ENCODE measurements at regions not wholly inside any gene's neighbourhood (a gene's known extent, or its start where the extent isn't known, plus 50 kb on each side); places are given as distances from the start of the nearest gene placed in this dataset.

GRCh38 chr10:30125496-30125895, 66.1 kb upstream of the JCAD start:
- no peaks in the 10 kb centered on the region for H3K27me3 Mint-ChIP-seq
- DNase-seq (ENCODE audit: extremely low spot score, unreplicated experiment), result no peak
- H3K4me3 Mint-ChIP-seq, result no peak overlapping the region
- H3K4me1 Mint-ChIP-seq (ENCODE audit: unreplicated experiment), result no peaks in the 10 kb centered on the region
- TF ChIP-seq, protein P1, sequence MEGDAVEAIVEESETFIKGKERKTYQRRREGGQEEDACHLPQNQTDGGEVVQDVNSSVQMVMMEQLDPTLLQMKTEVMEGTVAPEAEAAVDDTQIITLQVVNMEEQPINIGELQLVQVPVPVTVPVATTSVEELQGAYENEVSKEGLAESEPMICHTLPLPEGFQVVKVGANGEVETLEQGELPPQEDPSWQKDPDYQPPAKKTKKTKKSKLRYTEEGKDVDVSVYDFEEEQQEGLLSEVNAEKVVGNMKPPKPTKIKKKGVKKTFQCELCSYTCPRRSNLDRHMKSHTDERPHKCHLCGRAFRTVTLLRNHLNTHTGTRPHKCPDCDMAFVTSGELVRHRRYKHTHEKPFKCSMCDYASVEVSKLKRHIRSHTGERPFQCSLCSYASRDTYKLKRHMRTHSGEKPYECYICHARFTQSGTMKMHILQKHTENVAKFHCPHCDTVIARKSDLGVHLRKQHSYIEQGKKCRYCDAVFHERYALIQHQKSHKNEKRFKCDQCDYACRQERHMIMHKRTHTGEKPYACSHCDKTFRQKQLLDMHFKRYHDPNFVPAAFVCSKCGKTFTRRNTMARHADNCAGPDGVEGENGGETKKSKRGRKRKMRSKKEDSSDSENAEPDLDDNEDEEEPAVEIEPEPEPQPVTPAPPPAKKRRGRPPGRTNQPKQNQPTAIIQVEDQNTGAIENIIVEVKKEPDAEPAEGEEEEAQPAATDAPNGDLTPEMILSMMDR (conservative IDR thresholded peaks at IDR 0.05), result no peak
- H3K9me3 Mint-ChIP-seq, result peaks cover 7% of the 10 kb centered on the region
- H3K27ac Mint-ChIP-seq, result no peak overlapping the region
- no peaks in the 10 kb centered on the region for H3K36me3 Mint-ChIP-seq

- TF ChIP-seq, protein P1 (conservative IDR thresholded peaks at IDR 0.05), result no peak
- Mint-ChIP-seq H3K4me1 (ENCODE audit: unreplicated experiment) (no peaks in the 10 kb centered on the region), H3K27ac (no peak overlapping the region), H3K9me3 (peaks cover 7% of the 10 kb centered on the region), H3K4me3 (no peak overlapping the region), H3K36me3 (no peaks in the 10 kb centered on the region), H3K27me3 (no peaks in the 10 kb centered on the region)
- DNase-seq (ENCODE audit: extremely low spot score, unreplicated experiment), result no peak
Measured at GRCh38 chr10:30124704-30125103, 65.3 kb upstream of the JCAD start.

DNA sequence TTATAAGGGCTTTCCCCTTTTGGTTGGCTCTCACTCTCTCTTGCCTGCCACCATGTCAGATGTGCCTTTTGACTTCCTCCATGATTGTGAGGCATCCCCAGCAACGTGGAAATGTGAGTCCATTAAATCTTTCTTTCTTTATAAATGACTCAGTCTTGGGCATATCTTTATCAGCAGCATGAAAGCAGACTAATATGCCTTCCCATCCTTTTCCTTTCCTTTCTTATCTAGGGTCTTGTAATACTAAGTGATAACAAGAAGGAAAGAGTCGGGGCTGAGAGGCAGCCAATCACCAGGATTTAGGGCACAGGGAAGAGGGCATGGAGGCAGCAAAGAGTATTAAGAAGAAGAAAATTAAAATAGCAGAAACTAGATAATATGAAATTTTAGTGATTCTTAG, 62.0 kb upstream of the JCAD start:
- peaks cover 8% of the 10 kb centered on the region for H3K9me3 Mint-ChIP-seq
- TF ChIP-seq, protein P1 (conservative IDR thresholded peaks at IDR 0.05), result no peak
- H3K4me1 Mint-ChIP-seq (ENCODE audit: unreplicated experiment), result no peaks in the 10 kb centered on the region
- DNase-seq (ENCODE audit: extremely low spot score, unreplicated experiment), result no peak
- H3K27me3 Mint-ChIP-seq, result no peaks in the 10 kb centered on the region
- H3K4me3 Mint-ChIP-seq, result no peak overlapping the region
- H3K27ac Mint-ChIP-seq, result no peak overlapping the region
- H3K36me3 Mint-ChIP-seq, result no peaks in the 10 kb centered on the region

DNA sequence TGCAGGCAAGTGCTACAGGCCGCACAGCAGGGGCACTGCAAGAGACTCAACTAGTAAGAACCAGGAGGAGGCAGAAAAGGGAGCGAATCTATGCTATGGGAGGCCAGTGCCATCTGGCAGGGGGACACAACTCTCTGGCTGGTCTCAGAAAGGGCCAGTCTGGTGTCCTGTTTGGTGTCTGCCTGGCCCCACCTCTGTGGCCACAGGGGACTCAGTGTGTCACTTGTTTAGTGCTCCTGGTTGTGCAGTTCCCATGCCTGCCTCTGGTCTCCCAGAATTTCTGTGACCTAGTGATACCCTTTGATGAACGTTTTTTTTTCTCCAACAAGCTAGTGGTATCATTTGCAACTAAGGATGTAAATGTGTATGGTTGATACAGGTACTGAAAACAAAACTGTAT, 59.2 kb upstream of the JCAD start:
- TF ChIP-seq, protein P1 (conservative IDR thresholded peaks at IDR 0.05), result peak; percentile 18
- no peaks in the 10 kb centered on the region for H3K27me3 Mint-ChIP-seq
- no peak overlapping the region for H3K4me3 Mint-ChIP-seq
- no peak for DNase-seq (ENCODE audit: extremely low spot score, unreplicated experiment)
- peaks cover 17% of the 10 kb centered on the region for H3K4me1 Mint-ChIP-seq (ENCODE audit: unreplicated experiment)
- H3K9me3 Mint-ChIP-seq, result peaks cover 11% of the 10 kb centered on the region
- H3K27ac Mint-ChIP-seq, result no peak overlapping the region
- no peaks in the 10 kb centered on the region for H3K36me3 Mint-ChIP-seq

GRCh38 chr10:30117812-30118501, 58.6 kb upstream of the JCAD start:
- Mint-ChIP-seq H3K9me3 (peaks cover 11% of the 10 kb centered on the region), H3K27ac (no peak overlapping the region), H3K4me3 (no peak overlapping the region), H3K27me3 (no peaks in the 10 kb centered on the region), H3K4me1 (ENCODE audit: unreplicated experiment) (peaks cover 17% of the 10 kb centered on the region), H3K36me3 (no peaks in the 10 kb centered on the region)
- TF ChIP-seq, protein P1 (conservative IDR thresholded peaks at IDR 0.05), result no peak
- no peak for DNase-seq (ENCODE audit: extremely low spot score, unreplicated experiment)

Measured in type B pancreatic cell (in vitro differentiated cells).